GM21529 (cell line): ENCODE measurements at regions not wholly inside any gene's neighbourhood (a gene's known extent, or its start where the extent isn't known, plus 50 kb on each side); places are given as distances from the start of the nearest gene placed in this dataset.

ENCODE experiments used
- ATAC-seq: cut with Tn5 transposase; IDR thresholded peaks from one replicate; pipeline ENCODE4 v1.9.1; 2021; ENCODE audit not compliant: unreplicated experiment

DNA sequence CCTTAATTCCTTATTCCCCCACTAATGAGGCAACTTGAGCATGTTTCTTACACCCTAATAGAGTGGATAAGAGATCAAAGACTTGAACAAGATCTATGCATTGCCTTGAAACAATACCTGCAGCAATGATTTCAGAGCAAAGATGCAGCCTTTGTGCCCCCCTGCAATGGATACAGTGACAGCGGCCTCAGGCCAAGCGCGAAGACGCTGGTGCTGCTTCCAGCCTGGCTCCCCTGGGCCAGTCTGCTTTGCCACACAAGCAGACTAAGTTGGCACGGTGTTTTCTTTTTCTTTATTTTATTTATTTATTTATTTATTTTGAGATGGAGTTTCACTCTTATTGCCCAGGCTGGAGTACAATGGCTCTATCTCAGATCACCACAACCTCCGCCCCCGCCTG is 179.8 kb upstream of the S1PR3 start:
- ATAC-seq = no peak

DNA sequence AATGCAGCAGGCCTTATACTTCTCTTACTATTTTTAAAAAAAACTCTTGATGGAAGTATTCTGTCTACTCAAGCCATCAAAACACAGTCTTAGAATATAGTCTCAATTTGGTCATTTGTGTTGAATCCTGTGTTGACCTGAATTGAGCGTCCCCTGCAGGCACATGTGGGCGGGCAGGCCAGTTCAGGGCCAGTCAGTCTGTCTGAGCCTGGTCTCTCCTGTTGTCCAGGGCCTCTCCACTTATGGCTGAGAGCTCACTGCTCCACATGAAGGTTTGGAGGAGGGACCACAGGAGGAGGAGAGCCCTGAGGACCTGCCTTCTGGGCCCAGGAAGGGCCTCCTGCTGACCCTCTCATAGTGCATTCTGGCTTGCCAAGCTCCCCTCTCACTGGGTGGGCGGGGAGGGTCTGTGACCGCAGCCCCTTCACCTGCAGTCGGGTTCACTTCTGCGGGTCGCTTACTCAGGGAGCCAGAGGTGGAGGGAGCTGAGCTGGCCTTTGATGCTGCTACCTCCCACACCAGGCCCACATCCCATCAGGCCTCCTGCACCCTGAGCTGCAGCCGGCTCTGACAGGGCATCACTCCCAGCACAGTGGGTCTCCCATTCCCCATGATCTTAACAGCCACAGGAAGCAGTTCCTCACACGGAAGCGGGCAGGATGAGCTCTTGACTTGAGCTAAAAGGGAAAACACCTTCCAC is 178.2 kb upstream of the S1PR3 start:
- ATAC-seq = no peak

DNA sequence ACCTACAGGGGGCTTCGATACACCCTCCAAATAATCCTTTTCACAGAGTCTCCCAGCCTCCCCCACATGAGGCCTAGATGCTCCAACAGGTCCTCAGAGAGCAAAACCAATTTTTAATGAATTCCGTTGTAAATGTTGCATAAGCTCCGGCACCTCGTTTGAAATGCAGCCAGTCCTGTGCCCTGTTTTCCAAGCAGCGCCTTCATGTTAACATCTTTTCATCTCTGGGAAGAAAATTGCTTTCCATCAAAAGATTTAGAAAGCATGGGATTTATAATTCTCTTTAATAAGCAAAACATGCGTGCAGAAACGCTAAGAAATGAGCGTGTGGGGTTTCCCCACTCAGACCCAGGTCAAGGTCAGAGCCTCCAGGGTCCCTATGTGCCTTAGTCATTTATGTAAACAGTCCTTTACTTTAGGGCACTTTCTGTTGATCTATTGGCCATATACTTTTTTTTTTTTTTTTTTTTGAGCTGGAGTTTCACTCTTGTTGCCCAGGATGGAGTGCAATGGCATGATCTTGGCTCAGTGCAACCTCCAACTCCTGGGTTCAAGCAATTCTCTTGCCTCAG is 177.5 kb upstream of the S1PR3 start:
- ATAC-seq = no peak

DNA sequence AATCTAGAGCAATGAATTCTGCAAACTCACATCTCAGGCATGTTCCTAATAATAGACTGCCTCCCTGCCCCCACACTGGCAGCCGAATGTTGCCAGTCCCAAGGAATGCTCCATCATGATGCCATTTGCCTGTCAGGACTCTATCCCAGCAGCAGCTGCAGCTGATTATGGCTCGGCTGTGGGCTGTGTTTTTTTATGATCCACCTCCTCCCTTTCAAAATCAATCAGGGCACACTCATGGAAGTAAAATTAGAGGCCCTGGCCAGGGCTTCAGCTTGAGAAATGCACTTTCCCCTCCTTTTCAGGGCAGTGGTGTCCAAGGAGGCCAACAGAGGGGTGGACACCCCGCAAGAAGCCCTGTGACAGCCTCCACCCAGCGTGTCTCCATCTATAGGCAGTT is 176.7 kb upstream of the S1PR3 start:
- no peak for ATAC-seq

DNA sequence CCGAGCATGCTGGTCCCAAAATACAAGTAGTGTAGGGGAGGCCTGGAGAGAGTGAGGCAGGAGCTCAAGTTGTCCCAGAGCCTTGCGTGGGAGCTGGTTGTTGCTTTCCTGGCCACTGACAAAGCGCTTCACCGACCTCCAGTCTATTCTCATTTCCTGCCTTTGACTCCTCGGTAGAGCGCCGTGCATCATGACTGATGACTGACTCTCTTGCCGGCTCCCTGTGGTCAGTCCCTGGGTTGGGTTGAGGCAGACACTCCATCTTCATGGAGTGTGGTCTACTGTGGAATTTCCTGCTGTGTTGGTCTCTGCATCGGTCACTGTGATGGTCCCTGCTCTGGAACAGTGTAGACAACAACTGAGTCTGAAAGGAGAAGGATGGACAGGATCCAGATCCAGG is 175.1 kb upstream of the S1PR3 start:
- ATAC-seq = no peak

DNA sequence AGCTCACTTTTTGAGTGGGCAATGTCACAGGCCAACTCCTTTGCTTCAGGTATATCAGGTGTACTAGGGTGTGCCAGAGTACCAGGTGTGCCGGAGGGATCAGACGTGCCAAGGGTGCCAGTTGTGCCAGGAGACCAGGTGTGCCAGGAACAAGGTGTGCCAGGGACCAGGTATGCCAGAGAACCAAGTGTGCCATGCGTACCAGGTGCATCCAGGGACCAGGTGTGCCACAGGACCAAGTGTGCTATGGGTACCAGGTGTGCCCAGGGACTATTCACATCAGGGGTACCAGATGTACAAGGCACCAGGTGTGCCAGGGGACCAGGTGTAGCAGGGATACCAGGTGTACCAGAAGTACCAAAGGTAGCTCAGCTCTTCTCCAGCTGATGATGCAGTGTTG is 174.7 kb upstream of the S1PR3 start:
- no peak for ATAC-seq

DNA sequence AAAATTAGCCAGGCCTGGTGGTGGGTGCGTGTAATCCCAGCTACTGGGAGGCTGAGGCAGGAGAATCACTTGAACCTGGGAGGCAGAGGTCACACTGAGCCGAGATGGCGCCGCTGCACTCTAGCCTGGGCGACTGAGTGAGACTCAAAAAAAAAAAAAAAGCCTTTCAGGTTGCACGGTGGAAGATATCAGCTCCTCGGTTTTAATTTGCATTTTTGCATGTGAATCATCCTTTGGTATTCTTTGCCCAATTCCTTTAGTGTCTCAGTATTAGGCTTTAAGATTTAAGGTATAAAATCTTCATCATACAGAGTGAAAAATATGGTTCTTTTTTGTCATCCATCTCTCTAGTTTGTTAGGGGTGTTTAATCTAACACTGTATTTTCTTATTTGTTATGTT is 173.6 kb upstream of the S1PR3 start:
- no peak for ATAC-seq

DNA sequence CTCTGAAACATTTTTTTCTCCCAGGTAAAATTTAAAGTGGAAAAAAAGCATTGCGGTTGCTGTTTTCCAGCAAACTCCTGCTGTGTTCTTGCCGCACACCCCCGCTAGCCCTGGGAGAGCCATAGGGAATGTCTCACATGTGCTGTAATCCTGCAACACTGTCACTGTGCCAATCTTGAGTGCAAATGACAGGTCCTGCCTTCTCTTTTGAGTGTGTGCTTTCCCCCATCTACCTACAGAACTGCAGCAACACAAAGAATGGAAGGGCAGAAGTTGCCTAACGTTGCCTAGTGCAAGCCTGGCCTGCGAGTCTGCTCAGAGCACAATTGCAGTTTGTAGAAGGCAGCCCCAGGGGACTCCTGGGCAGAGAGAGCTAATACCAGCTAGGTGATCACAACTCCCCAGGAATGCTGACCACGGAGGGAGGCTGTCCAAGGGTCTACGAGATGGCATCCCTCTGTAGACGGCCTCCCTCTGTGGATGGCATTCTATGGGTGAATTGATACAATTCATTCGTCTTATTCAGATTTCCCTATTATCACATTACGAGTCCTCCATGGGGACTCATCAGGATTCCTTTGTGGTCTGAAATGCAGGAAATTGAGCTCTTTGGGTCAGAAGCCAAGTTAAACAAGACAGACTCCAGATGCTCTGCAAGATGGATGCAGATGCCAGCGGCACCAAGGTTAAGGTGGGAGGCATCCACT is 172.6 kb upstream of the S1PR3 start:
- ATAC-seq = no peak

DNA sequence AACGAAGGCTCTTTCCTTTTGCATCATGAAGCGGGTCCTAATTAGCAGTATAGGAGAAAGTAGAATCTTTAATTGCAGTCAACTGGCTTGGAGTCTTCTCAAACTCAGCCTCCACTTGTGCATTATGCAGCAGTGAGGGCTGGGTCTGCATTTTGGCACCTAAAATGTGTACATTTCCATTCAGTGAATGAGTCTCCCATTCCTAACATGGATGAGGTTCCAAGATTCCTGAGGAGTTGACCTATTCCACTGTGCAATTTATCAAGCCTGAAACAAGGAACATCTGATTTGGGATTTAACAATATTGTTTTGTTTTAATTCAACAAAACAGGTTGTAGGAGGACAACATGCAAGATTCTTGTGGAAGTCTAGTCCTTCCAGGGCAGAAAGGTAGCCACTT is 171.8 kb upstream of the S1PR3 start:
- no peak for ATAC-seq

DNA sequence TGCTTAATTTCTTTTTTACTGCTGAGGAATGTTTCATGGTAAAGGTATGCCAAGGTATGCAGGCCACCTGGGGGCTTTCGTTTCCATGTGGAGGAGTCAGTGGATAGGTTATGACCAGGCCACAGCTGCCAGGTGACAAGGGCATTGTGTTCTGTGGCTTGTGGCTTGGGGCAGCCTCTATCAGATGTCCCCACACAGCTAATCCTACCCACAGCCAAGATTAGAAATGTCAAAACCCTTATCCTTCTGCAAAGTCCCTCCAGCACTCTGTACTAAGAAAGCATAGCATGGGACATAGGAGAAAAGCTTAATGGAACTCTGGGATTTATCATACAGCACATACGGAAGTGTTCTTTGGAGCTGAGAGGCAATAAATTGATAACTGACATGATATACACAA is 171.2 kb upstream of the S1PR3 start:
- ATAC-seq = no peak

DNA sequence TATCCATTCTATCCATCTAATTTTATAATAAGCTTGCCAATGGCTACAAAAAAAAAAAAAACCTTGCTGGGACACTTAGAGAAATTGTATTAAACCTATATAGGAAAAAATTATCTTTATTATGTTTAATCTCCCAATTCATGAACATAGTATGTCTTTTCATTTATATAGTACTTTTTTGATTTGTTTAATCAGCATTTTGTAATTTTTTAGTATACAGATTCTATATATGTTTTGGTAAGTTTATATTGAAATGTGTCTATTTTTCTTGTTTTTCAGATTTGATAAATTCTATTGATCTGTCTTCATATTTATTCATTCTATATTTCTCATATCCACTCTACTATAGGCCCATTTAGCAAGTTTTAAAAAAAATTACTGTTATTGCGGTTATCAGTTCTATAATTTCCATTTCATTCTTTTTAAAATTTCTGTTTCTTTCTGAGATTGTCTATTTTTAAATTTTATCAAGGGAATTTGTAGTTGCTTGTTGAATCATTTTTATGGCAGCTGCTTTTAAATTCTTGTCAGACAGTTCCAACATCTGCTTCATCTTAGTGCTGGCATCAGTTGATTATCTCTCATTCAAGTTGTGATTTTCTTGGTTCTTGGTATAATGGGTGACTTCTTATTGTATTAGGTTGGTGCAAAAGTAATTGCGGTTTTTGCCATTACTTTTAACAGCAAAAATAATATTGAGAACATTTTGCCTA is 170.1 kb upstream of the S1PR3 start:
- ATAC-seq = no peak

DNA sequence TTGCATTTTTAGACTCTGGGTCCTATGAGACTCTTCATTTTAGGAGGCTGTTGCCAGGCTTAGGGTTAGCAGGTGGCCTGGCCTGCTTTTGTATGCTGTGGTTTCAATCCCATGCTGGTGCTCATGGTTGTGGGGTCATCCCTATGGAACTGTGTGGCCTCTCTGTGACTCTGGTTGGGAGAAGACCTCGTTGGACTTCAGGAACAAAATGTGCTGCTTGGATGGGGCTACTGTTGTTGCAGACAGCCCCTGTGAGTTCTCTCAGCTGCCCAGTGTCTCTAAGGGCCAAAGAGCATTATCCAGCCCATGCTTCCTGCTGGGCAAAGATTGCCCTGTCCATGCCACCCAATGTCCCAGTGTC is 169.5 kb upstream of the S1PR3 start:
- ATAC-seq = no peak

DNA sequence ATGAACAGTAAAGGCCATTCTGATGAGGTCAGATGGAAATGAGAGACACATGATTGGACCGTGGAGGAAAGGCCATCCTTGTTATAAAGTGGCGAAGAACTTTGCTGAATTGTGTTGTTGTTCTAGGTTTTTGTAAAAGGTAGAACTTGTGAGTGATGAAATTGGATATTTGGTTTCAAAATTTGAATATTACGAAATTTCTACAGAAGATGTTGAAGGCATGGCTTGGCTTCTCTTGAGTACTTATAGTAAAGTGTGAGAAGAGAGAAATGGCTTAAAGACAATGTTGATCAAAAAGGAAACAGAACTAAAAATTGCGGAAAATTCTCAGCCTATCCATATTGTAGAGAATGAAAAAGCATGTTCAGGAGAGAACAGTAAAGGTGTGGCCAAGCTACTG is 166.6 kb upstream of the S1PR3 start:
- ATAC-seq = no peak

DNA sequence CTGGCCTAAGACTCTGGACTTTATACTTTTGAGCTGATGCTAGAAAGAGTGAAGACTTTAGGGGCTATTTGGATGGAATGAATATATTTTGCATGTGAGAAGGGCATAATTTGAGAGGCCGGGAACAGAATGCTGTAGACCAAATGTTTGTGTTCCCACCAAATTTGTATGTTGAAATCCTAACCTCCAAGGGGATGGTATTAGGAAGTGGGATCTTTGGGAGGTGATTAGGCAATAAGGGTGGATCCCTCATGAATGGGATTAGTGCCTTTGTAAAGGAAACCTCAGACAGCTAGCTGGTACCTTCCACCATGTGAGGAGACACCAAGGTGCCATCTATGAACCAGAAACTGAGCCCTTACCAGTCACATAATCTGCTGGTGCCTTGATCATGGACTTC is 165.1 kb upstream of the S1PR3 start:
- ATAC-seq = no peak

DNA sequence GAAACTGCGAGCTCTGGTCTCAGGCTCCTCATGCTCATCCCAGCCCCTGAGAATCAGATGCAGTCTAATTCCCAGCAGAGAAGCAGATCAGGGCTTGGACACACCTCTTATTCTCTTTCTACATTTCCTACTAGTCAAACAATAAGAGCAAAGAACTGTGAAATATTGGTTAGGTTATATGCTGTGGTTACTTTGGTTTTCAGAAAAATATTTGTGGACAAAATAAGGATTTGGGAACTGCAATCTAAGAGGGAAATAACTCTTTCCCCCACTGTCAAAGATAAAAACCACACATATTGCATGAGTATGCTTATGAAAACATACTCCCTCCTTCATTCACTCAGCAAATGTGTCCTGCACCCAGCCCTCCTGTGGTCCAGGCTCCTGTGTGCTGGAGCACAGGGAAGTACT is 164.5 kb upstream of the S1PR3 start:
- ATAC-seq = no peak

DNA sequence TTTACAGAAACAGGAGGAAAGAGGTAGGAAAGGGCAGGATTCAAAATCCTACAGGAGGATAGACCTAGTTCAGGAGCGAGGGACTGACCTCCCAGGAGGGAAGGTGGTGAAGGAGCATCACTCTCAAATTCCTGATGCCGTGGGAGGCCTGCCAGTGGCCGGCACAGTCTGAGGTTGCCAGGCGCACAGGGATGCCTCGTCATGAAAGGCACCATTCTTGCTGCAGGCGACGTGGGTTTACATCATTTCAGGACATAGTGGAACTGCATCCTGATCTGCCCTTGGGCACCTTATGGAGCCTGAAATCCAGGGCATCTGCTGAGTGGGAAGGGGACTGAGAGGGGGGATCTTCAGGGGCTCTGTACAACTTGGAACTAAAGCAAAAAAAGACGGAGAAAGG is 163.2 kb upstream of the S1PR3 start:
- ATAC-seq = no peak

DNA sequence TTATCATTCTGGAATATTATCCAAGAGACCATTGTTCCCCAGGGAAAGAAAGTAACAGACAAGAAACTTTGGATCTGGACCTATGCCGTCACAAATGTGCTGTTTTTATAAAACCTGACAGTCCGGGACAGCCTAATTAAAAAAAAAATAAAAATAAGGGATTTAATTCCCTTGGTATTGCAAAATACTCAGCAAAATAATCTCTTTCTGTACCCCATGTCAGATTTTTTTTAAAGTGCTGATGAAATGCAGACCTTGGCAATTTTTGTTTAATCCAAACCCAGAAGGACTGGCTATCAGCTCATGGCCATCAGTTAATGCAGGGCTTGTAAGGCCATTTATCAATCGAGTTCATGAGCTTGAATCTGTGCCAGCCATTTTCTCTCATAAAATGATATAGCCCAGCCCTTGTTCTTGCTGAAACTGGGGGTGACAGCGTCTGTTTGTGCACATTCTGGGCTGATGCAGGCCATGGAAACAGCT is 162.7 kb upstream of the S1PR3 start:
- ATAC-seq = no peak

DNA sequence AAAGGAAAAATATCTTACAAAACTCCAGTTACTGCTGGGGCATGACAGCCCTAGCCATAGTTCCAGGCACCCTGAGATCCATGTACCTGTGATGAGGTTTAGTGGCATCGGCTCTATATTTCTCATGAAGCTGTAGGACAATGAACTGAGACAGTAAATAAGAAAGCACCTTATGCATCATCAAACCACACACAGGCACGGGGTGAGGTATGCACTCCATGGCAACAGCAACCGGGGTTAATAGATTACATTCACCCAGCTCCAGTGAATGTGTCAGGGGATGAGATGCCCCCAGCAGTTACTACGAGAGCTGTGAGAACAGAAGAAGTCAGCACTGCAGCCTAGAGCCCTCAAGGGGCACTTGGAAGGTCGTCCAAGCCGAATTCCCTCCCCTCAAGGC is 162.0 kb upstream of the S1PR3 start:
- no peak for ATAC-seq

DNA sequence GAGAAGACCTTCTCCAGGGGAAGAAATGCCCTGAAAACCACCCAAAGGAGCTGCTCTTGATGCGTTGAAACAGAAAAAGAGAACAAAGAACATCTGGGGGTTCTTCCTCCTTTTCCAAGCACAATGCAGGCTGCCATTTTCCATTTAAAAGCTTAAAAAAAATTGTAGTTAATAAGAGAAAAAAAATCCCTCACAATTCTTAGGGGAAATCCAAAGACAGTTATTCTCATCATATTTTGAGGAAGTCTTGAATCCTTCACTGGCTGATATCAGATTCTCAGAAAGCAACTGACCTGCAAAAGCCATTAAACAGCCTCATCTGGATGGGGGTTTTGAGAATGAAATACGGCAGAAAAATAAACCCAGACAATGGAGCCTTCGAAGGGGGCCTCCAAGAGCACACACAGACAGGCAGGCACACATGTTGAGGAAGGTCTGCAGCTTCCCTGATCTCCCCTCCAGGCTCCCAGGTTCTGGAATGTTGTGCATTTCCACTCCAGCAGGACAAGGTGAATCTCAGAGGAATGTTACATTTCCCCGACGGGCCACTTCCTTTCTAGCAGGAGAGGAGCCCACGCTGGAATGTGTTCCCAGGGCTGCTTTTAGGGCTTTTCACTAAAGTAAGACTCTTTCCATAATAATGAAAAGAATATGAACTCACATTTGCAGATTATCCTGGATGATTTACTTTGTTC is 159.4 kb upstream of the S1PR3 start:
- ATAC-seq = no peak

DNA sequence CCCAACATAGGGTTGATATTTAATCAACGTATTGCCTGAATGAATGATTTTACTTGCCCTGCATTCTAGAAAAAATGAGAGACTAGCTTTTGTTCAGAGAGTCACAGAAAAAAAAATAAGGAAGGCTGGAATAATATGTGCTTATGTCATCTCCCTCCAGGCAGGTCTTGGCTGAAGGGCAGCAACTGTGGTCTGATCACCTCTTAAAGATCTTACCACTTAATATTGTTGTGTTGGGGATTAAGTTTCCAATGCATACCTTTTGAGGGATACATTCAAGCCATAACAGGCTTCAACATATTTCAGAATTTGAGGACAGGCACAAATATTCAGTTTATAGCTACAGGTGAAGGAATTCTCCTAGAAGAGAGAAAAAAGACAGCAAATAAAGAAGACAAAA is 157.3 kb upstream of the S1PR3 start:
- no peak for ATAC-seq

DNA sequence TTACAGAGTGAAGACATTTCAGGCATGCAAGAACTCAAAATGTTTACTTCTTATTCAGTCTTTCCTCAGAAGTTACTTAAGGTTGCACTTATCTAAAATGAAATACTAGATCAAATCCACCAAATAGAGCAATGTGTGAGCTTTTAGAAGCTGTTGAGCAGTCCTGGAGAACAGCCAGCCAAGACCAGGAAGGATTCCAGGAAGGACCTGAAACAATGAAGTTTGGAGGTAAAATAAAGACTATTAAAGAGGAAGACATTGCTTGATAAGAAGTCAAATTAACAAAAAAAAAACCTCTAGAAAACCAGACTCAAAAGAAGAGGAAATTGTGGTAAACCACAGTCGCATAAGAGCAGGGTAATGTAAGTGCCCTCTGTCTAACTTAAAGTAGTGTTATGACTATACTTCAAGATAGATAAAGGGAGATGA is 156.2 kb upstream of the S1PR3 start:
- peak; percentile 86 for ATAC-seq
